HG02588 (cell line): ENCODE measurements at regions not wholly inside any gene's neighbourhood (a gene's known extent, or its start where the extent isn't known, plus 50 kb on each side); places are given as distances from the start of the nearest gene placed in this dataset.

ENCODE experiments used
- ATAC-seq: cut with Tn5 transposase; IDR thresholded peaks from one replicate; pipeline ENCODE4 v1.9.1; 2021; ENCODE audit warnings: mild to moderate bottlenecking, moderate library complexity; ENCODE audit not compliant: unreplicated experiment

- ATAC-seq = no peak
Observed at GRCh38 chr2:15733867-15734673, 142.4 kb downstream of the DDX1 start.

GRCh38 chr2:15734674-15735483 lies 143.2 kb downstream of the DDX1 start:
- ATAC-seq = no peak

- no peak for ATAC-seq
Observed at GRCh38 chr2:15735484-15736326, 144.0 kb downstream of the DDX1 start.

DNA sequence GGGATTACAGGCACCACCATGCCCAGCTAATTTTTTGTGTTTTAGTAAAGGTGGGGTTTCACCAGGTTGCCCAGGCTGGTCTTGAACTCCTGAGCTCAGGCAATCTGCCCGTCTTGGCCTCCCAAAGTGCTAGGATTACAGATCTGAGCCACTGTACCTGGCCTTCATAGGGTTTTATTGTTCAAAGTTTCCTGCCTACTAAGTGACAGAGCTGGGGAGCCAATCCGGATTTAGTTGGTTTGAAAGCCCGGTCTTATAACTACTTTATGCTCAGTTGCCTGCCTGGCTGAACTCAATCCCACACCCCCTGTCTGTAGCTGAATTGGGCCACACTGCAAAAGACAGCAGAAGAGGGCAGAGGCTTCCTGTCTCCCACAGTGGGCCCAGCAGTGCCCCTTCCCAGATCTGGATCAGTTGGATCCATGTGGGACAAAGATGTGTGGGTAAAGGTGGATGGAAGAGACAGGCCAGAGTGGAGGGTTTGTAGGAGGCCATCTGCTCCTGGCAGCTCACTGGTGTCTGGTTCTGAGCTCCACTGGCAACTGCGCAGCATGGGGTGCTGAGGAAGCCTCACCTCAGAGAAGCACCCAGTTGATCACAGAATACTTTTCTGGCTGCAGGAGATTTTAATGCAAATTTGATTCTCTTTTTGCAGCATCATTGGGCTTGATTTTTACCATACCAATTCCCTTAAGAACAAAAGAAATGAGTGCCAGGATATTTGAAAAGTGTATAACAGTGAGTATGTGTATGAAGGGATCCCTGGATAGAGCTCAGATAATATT lies 144.9 kb downstream of the DDX1 start:
- no peak for ATAC-seq

DNA sequence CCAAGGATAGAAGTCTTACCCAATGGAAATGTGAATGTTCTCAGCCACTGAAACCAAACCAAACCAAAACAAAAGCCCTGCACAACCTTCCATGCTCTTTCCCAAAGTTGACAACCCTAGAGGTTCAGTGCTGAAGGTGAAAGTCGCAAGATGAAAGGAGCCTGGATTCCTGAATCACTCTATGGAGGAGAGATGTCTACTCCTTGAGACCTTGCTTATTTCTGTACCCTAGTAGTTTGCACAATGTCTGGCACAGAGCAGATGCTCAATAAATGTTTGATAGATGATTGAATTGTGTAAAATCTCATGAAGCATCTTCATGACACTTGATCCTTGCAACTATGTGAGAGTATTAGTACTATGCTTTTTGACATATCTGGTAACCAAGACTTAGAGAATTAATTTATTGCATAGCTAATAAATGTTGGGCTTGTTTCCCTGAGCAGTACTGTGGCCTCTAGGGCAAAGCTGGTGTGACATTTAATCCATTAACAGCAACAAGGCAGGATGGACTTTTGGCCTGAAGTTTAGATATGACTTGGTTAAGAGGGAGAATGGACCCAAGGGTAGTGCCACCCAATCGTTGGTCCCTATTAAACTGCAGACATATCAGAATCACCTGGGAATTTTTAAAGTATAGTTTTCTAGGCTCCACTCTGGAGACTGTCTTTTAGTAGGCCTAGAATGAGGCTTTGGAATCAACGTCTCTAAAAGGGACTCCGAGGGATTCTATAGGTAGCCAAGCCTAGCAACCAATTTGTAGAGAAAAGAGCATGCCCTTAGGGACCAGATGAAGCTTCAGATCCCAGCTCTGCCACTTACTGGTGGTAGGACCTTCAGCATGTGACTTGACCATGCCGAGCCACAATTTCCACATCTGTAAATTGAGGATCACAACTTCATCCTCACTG lies 145.9 kb downstream of the DDX1 start:
- no peak for ATAC-seq

DNA sequence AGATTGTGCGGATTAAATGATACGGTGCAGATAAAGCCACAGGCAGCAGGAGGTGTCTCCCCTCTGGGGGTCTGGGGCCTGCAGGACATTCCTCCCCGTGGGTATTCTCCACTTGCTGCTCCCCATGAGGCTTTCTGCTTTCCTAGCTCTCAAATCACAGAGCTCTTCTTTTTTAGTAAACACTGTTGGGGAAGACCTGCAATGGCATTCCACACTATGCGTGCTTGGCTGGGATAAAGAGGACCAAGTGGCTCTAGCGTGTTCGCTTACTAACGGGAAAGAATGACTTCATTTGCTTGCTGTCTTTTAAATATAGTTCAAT lies 146.5 kb downstream of the DDX1 start:
- no peak for ATAC-seq

- no peak for ATAC-seq
Observed at GRCh38 chr2:15738943-15739342, 147.3 kb downstream of the DDX1 start.

DNA sequence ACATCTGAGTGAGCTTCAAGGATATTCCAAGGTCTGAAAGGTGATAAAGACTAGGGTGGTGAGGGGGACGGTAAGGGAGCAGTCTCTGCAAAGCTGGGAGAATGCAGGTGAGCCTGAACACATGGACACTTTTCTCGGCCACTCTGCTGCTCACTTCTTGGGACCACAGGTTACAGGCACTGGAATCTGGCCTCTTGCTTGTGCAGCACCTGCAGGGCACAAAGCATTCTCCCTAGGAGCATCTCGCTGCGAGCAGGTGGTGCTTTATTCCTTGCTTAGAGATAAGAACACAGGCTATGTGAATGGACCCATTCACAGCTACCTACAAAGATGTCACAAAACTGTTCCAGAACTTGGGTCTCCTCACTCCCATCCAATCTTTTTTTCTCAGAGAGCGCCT lies 153.2 kb downstream of the DDX1 start:
- ATAC-seq = no peak

DNA sequence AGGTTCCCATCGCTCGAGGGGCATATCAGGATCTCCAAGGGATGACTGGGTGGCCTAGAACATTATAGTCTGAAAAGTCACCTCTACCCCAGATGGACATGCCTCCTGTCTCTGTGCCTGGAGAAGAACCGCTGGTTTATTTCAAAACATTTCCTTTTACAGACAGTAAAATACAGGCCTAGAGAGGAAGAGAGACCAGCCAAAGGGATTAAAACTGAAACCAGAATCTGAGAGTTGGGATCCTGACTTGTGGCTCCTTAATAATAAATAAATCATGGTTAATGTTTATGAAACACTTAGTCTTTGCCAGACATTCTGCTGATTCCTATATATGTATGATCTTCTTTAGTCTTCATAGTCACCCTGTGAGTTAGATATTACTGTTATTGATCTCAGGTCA lies 153.7 kb downstream of the DDX1 start:
- ATAC-seq = no peak

DNA sequence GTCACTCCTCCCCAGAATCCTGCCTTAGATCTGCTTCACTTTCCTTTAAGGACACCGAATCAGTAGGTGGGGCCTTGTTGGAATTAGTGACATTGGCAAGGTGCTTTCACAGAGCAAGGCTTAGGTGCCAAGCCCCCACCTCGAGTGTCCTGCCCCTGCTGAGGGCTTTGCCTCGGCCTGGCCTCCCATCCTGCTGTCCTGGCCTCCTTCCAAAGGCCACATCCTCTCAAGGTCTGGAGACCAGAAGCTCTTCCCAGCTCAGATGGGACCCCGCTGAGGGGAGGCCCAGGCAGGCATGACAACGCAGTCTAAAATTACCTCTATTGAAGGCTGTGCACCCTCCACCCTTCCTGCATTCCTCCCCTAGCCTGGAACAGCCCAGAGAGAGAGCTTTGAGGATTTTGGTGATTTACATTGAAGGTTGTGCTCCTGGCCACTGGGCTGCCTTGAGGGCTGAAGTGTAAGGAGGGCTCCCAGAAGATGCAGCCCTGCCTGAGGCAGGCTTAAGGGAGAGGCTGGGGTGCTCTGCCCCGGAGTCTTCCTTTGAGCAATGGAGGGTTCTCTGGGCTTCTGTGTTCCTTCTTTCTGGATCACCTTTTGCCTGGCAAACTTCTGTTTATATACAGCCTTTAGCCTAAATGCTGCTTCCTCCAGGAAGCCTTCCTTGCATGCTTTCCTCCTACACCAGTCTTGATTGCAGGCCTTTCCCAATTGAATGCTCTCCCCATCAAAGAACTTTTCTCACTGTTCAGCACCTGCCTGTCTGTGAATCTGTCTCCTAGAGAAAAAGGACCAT lies 154.4 kb downstream of the DDX1 start:
- no peak for ATAC-seq

GRCh38 chr2:15746703-15747550 lies 155.3 kb downstream of the DDX1 start:
- no peak for ATAC-seq

DNA sequence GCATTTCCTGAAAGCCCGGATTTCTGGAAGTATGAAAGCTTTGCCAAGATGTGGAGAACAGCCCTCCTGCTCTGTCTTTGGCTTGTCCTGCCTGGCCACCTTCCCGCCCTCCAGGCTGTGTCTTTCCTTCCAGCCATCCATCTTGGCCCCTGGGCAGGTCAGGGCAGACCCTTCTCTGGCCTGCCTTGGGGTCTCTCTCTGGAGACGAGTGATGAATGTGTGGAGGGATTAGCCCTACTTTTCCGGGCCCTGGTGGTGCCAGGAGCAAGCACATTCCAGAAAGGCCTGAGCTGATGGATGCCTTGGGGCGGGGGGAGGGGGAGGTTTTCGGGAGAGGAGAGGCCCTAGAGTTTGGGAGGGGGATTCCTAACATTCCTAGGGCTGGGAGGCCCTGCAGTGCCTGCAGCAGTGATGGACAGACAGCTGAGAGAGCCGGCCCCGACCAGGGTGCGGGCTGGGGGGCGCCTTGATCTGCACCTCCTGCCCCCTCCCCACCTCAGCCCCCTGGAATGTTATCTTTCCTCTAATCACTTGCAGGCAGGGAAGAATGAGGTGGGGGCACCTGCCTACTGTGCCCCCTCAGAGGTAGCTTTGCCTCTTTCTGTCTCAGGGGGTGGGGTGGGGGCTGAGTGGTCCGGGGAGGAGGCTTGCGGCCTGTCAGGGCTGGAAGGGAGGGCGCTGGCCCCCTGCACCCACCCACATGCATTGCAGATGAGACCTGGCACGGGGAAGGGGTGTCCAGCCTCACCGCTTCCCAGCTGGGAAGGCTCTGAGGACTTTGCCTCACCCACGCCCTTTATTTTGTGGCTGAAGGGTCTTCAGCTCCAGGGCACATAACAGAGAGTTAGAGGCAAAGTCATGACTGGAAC lies 156.2 kb downstream of the DDX1 start:
- ATAC-seq = no peak

DNA sequence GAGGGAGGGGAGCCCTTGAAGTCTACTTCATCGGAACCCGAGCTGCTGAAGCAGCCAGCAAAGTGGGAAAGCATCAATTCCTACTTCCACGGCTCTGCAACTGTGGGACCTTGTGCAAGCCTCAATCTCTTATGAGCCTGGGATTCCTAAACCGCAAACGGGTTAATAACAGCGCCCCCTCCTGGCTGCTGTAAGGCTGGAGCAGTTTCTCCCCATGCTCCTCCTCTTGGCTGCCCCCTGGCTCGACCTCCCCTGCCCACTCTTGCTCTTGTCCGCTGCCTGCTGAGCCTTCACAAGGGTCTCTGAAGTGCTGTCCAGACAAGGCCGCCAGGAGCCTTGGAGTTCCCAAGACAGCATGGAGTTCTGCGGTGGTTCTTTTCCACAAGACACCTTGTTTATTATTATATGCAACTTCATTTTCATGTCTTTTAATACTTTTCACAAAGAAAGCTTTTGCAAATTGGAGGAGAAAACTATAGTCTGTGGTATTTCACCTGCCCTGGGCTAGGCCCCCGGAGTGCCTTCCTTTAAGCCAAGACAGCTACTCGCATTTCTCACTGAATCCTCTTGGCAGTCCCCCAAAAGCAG lies 157.2 kb downstream of the DDX1 start:
- ATAC-seq = no peak

- ATAC-seq = no peak
Observed at GRCh38 chr2:15749460-15750432, 158.1 kb downstream of the DDX1 start.

DNA sequence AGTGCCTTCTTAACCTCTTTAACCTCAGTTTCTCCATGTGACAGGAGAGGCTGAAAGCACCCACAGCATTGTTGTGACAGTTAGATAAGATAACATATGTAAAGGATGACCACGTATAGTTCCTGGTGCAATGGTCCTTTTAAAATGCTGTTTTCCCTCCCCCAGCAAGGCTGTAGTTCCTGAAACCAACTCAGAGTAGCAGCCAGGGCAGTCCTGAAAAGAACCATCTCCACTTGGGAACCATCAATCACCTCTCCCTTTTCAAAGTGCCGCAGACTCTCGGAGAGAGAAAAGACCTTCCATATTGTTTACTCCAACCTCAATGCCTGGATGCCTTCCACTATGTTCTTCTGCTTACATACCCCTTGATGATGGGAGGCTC lies 158.8 kb downstream of the DDX1 start:
- ATAC-seq = no peak
